GM12878 (cell line): ENCODE measurements at regions not wholly inside any gene's neighbourhood (a gene's known extent, or its start where the extent isn't known, plus 50 kb on each side); places are given as distances from the start of the nearest gene placed in this dataset.

Experiments
- ATAC-seq: fragments of 200-7000 bp; cut with Tn5 transposase; 3 replicates; pipeline ENCODE4 v1.9.1; 2020; ENCODE audit warnings: mild to moderate bottlenecking, moderate library complexity
- BruUV-seq: library from RNA; stranded (reverse); fragments of 400-500 nt; replicated peaks from 2 replicates; lab custom pipeline; 2021; lab: Mats Ljungman, UMichigan
- CTCF ChIA-PET: fragments of 300-600 bp; sonication (Branson Sonifier 250); formaldehyde crosslinking; extraction: SDS; loops from one replicate; lab custom pipeline; 2021; ENCODE audit warnings: inconsistent platforms; lab: Yijun Ruan, JAX
- POLR2A ChIA-PET: fragments of 350-600 bp; formaldehyde crosslinking; extraction: SDS; loops from one replicate; lab custom pipeline; 2021; ENCODE audit warnings: inconsistent platforms; lab: Charles Lee
- RAD21 ChIA-PET: fragments of 300-600 bp; sonication (Branson Sonifier 250); formaldehyde crosslinking; loops from one replicate; lab custom pipeline; 2023; ENCODE audit warnings: antibody characterized with exemption; ENCODE audit not compliant: unreplicated experiment; lab: Charles Lee
- SMC1A ChIA-PET: fragments of 300-600 bp; sonication (Branson Sonifier 250); formaldehyde crosslinking; loops from one replicate; lab custom pipeline; 2023; ENCODE audit not compliant: unreplicated experiment, uncharacterized antibody; lab: Charles Lee
- DNase-seq: peaks from one replicate; pipeline ENCODE4 v3.0.0-alpha.2; 2011; ENCODE audit warnings: low read depth, low spot score
- FAIRE-seq: peaks from 3 replicates; lab custom pipeline; 2011; peaks lifted over from hg19 to GRCh38; lab: Jason Lieb, UNC
- H2AFZ ChIP-seq: 2 replicates; pipeline ENCODE4 v1.6.0; 2011; ENCODE audit warnings: low read depth, low read length, control low read depth; ENCODE audit not compliant: control insufficient read depth
- H3K27ac ChIP-seq: 2 replicates; pipeline ENCODE4 v1.5.1; 2011; ENCODE audit warnings: control low read depth; ENCODE audit not compliant: control insufficient read depth, insufficient read depth
- H3K27me3 ChIP-seq, 2 experiments: replicated peaks in 1 of 2; 2 replicates each; pipeline versions ENCODE4 v1.6.0 to v1.6.1; 2011; ENCODE audit warnings: low read length in 1 of 2; ENCODE audit not compliant: control insufficient read depth in 2 of 2, insufficient read depth in 2 of 2
- H3K36me3 ChIP-seq, 2 experiments: 2 replicates each; pipeline ENCODE4 v1.5.1; 2011; ENCODE audit warnings: low read length in 1 of 2; ENCODE audit not compliant: control insufficient read depth in 2 of 2, insufficient read depth in 2 of 2
- H3K4me1 ChIP-seq: 2 replicates; pipeline ENCODE4 v1.6.1; 2011; ENCODE audit warnings: mild to moderate bottlenecking, low read length, moderate library complexity, mixed read lengths; ENCODE audit not compliant: control insufficient read depth, insufficient read depth
- H3K4me2 ChIP-seq: 2 replicates; pipeline ENCODE4 v1.6.0; 2011; ENCODE audit warnings: control low read depth; ENCODE audit not compliant: control insufficient read depth, insufficient read depth
- H3K4me3 ChIP-seq: fragments of 200-600 bp; sonication (generic); 2 replicates; pipeline ENCODE4 v1.5.1; 2016
- H3K79me2 ChIP-seq: 2 replicates; pipeline ENCODE4 v1.6.0; 2011; ENCODE audit warnings: low read length; ENCODE audit not compliant: control insufficient read depth, insufficient read depth
- H3K9ac ChIP-seq: 2 replicates; pipeline ENCODE4 v1.8.0; 2011; ENCODE audit warnings: low read length, control low read depth, mixed read lengths; ENCODE audit not compliant: control insufficient read depth, insufficient read depth
- H3K9me3 ChIP-seq: replicated peaks from 3 replicates; pipeline ENCODE4 v1.5.1; 2011; ENCODE audit warnings: mild to moderate bottlenecking, low read length; ENCODE audit not compliant: control insufficient read depth, insufficient read depth
- H4K20me1 ChIP-seq: 2 replicates; pipeline ENCODE4 v1.6.0; 2011; ENCODE audit not compliant: control insufficient read depth, insufficient read depth
- ATF3 ChIP-seq: IDR thresholded peaks from 2 replicates; pipeline ENCODE4 v1.6.1; 2011; ENCODE audit warnings: low read depth, mild to moderate bottlenecking, low read length, moderate library complexity, borderline replicate concordance; ENCODE audit errors: extremely low read depth
- BMI1 ChIP-seq: fragments of 450-650 bp; IDR thresholded peaks from 2 replicates; pipeline ENCODE4 v1.6.1; 2016; ENCODE audit warnings: mild to moderate bottlenecking, moderate library complexity, borderline replicate concordance
- BRCA1 ChIP-seq: IDR thresholded peaks from 2 replicates; pipeline ENCODE4 v1.6.1; 2011; ENCODE audit warnings: low read depth, low read length, improper control_type of control experiment
- CHD2 ChIP-seq: IDR thresholded peaks from 2 replicates; pipeline ENCODE4 v1.6.1; 2011; ENCODE audit warnings: low read depth, low read length, improper control_type of control experiment, borderline replicate concordance
- GATAD2B ChIP-seq: fragments of 450-650 bp; conservative IDR thresholded peaks from 2 replicates; pipeline ENCODE4 v1.6.1; 2017; ENCODE audit warnings: low read depth, mild to moderate bottlenecking, moderate library complexity
- HDAC6 ChIP-seq: fragments of 200-600 bp; sonication (generic); IDR thresholded peaks from one replicate; pipeline ENCODE4 v1.8.0; 2017; ENCODE audit warnings: antibody characterized with exemption; ENCODE audit not compliant: unreplicated experiment
- JUND ChIP-seq: IDR thresholded peaks from 2 replicates; pipeline ENCODE4 v1.6.1; 2012; ENCODE audit warnings: low read depth, mild to moderate bottlenecking, low read length, improper control_type of control experiment, moderate library complexity
- KDM1A ChIP-seq: fragments of 200-600 bp; sonication (generic); IDR thresholded peaks from 2 replicates; pipeline ENCODE4 v1.6.1; 2016; ENCODE audit warnings: borderline replicate concordance
- MEF2A ChIP-seq: IDR thresholded peaks from 2 replicates; pipeline ENCODE4 v1.6.1; 2011; ENCODE audit warnings: low read depth, mild to moderate bottlenecking, low read length, moderate library complexity; ENCODE audit not compliant: insufficient read depth
- PAX5 ChIP-seq: IDR thresholded peaks from 2 replicates; pipeline ENCODE4 v1.6.1; 2011; ENCODE audit warnings: low read depth, low read length, borderline replicate concordance
- PKNOX1 ChIP-seq: fragments of 450-650 bp; IDR thresholded peaks from 2 replicates; pipeline ENCODE4 v1.6.1; 2016; ENCODE audit warnings: mild to moderate bottlenecking
- POLR2A ChIP-seq: IDR thresholded peaks from 2 replicates; pipeline ENCODE4 v1.6.1; 2011; ENCODE audit warnings: low read depth, mild to moderate bottlenecking, low read length
- RELA ChIP-seq: fragments of 450-650 bp; IDR thresholded peaks from 2 replicates; pipeline ENCODE4 v1.8.0; 2014; ENCODE audit warnings: borderline replicate concordance; ENCODE audit not compliant: partially characterized antibody
- SIN3A ChIP-seq: IDR thresholded peaks from 2 replicates; pipeline ENCODE4 v1.6.1; 2012; ENCODE audit warnings: low read depth, low read length, improper control_type of control experiment
- STAT3 ChIP-seq: IDR thresholded peaks from 2 replicates; pipeline ENCODE4 v1.6.1; 2011; ENCODE audit warnings: low read depth, low read length, improper control_type of control experiment
- YBX1 ChIP-seq: fragments of 450-650 bp; IDR thresholded peaks from 2 replicates; pipeline ENCODE4 v1.6.1; 2016; ENCODE audit warnings: antibody characterized with exemption
- WGBS: methylation state at CpG from one replicate; pipeline ENCODE4 v1.1.6; 2016; ENCODE audit warnings: low lambda C conversion rate; ENCODE audit not compliant: insufficient replicate concordance, insufficient coverage; ENCODE audit errors: missing lambda C conversion rate; 5-methylcytosine and 5-hydroxymethylcytosine counted together
- in situ Hi-C: fragments of 300-500 bp; cut with MboI; formaldehyde crosslinking; loops from 9 replicates; pipeline ENCODE4 v1.14.3; 2018; ENCODE audit warnings: mixed read lengths
- intact Hi-C: fragments of 100-400 bp; cut with micrococcal nuclease; formaldehyde crosslinking; loops from one replicate; pipeline ENCODE4 v1.14.2; 2022; ENCODE audit not compliant: unreplicated experiment

GRCh38 chr22:49044776-49045175 lies 782.9 kb downstream of the BRD1 start:
- RAD21 ChIA-PET, result interaction anchor here (0.6 kb wide), 1 partner anchor 1404 kb away, joined by 3 read pairs; no protein-coding TSS in a partner anchor
- WGBS, result 34% methylated on average over 12 of the region's 12 CpGs
- Histone ChIP-seq H3K79me2 (no peaks in the 10 kb centered on the region), H3K4me1 (no peaks in the 10 kb centered on the region), H2AFZ (no peak overlapping the region), H3K4me2 (no peak overlapping the region), H3K9me3 (no peaks in the 10 kb centered on the region; the same call in 2 of the 3 replicates), H3K36me3 (no peaks in the 10 kb centered on the region), H3K27ac (no peak overlapping the region), H3K27me3 (no peaks in the 10 kb centered on the region), H3K9ac (no peak overlapping the region), H4K20me1 (no peaks in the 10 kb centered on the region), H3K4me3 (no peak overlapping the region)
- DNase-seq (no peak), ATAC-seq (no peak), FAIRE-seq (no peak)
- CTCF ChIA-PET, result no interaction called here
- SMC1A ChIA-PET, result no interaction called here
- POLR2A ChIA-PET, result no interaction called here
- in situ Hi-C loops (no loop called here), intact Hi-C loops (no loop called here)
- no TSS peak for BruUV-seq
- TF ChIP-seq STAT3 (no peak), ATF3 (no peak), GATAD2B (no peak), BRCA1 (no peak), JUND (no peak), MEF2A (no peak), SIN3A (no peak), RELA (no peak), HDAC6 (no peak), BMI1 (no peak), KDM1A (no peak), CHD2 (no peak), PAX5 (no peak), YBX1 (no peak), POLR2A (no peak), PKNOX1 (no peak)
